GM23248 (cell line): ENCODE measurements at regions not wholly inside any gene's neighbourhood (a gene's known extent, or its start where the extent isn't known, plus 50 kb on each side); places are given as distances from the start of the nearest gene placed in this dataset.

Experiments
- DNase-seq: peaks from one replicate; pipeline ENCODE4 v3.0.0-alpha.2; 2015
- H2AFZ ChIP-seq: fragments of 200-600 bp; sonication (generic); 2 replicates; pipeline ENCODE4 v1.6.1; 2016; ENCODE audit warnings: antibody characterized with exemption
- H3F3A ChIP-seq: fragments of 200-600 bp; sonication (generic); 2 replicates; pipeline ENCODE4 v1.6.1; 2016; ENCODE audit warnings: mild to moderate bottlenecking, antibody characterized with exemption, mixed run types; ENCODE audit not compliant: insufficient read depth
- H3K27ac ChIP-seq: fragments of 200-600 bp; sonication (generic); 2 replicates; pipeline ENCODE4 v1.5.1; 2016; ENCODE audit warnings: mild to moderate bottlenecking
- H3K27me3 ChIP-seq: fragments of 200-600 bp; sonication (generic); replicated peaks from 2 replicates; pipeline ENCODE4 v1.6.1; 2016; ENCODE audit warnings: mild to moderate bottlenecking; ENCODE audit not compliant: insufficient read depth
- H3K36me3 ChIP-seq: fragments of 200-600 bp; sonication (generic); 2 replicates; pipeline ENCODE4 v1.6.1; 2016; ENCODE audit warnings: low read depth, mild to moderate bottlenecking
- H3K4me1 ChIP-seq: fragments of 200-600 bp; sonication (generic); 2 replicates; pipeline ENCODE4 v1.6.1; 2016; ENCODE audit warnings: mild to moderate bottlenecking; ENCODE audit not compliant: insufficient read depth
- H3K4me2 ChIP-seq: fragments of 200-600 bp; sonication (generic); one replicate; pipeline ENCODE4 v1.6.1; 2016; ENCODE audit warnings: mild to moderate bottlenecking; ENCODE audit not compliant: unreplicated experiment
- H3K4me3 ChIP-seq: fragments of 200-600 bp; sonication (generic); 2 replicates; pipeline ENCODE4 v1.5.1; 2016; ENCODE audit warnings: mild to moderate bottlenecking
- H3K79me2 ChIP-seq: fragments of 200-600 bp; sonication (generic); 2 replicates; pipeline ENCODE4 v1.6.1; 2016; ENCODE audit warnings: mild to moderate bottlenecking; ENCODE audit not compliant: insufficient read depth
- H3K9ac ChIP-seq: fragments of 200-600 bp; sonication (generic); 2 replicates; pipeline ENCODE4 v1.6.1; 2016; ENCODE audit warnings: mild to moderate bottlenecking
- H3K9me2 ChIP-seq: fragments of 200-600 bp; sonication (generic); 2 replicates; pipeline ENCODE4 v1.6.1; 2016; ENCODE audit warnings: mixed run types, mild to moderate bottlenecking, moderate library complexity; ENCODE audit not compliant: insufficient read depth
- H3K9me3 ChIP-seq: fragments of 200-600 bp; sonication (generic); one replicate; pipeline ENCODE4 v1.6.1; 2017; ENCODE audit warnings: low read depth
- H4K20me1 ChIP-seq: fragments of 200-600 bp; sonication (generic); 2 replicates; pipeline ENCODE4 v1.6.0; 2016; ENCODE audit not compliant: insufficient read depth
- EZH2 ChIP-seq: fragments of 200-600 bp; sonication (generic); IDR thresholded peaks from 2 replicates; pipeline ENCODE4 v1.6.1; 2018; ENCODE audit warnings: antibody characterized with exemption, mild to moderate bottlenecking; ENCODE audit not compliant: insufficient read depth, poor library complexity, severe bottlenecking
- EZH2phosphoT487 ChIP-seq: fragments of 200-600 bp; sonication (generic); IDR thresholded peaks from 2 replicates; pipeline ENCODE4 v1.6.1; 2018; ENCODE audit warnings: antibody characterized with exemption, moderate library complexity, mild to moderate bottlenecking, low read depth; ENCODE audit not compliant: insufficient read depth
- WGBS, 2 experiments: methylation state at CpG; one replicate each; pipeline ENCODE4 v1.1.6; 2015 to 2017; ENCODE audit warnings: low lambda C conversion rate in 2 of 2, low coverage in 1 of 2; ENCODE audit errors: missing lambda C conversion rate in 2 of 2; 5-methylcytosine and 5-hydroxymethylcytosine counted together
- in situ Hi-C: fragments of 300-500 bp; cut with MboI; formaldehyde crosslinking; loops from 2 replicates; pipeline ENCODE4 v1.15.0; 2020

- no peak overlapping the region for H3K4me3 ChIP-seq
- H3F3A ChIP-seq: no peaks in the 10 kb centered on the region
- H2AFZ ChIP-seq: no peak overlapping the region
- no peaks in the 10 kb centered on the region for H4K20me1 ChIP-seq
- H3K4me1 ChIP-seq: no peaks in the 10 kb centered on the region
- H3K9me3 ChIP-seq: no peaks in the 10 kb centered on the region
- WGBS, 2 experiments: 36 to 50% methylated on average over 8 of the region's 8 CpGs
- in situ Hi-C loops: no loop called here
- H3K4me2 ChIP-seq: no peak overlapping the region
- H3K27me3 ChIP-seq: 0 out of 2 replicates have a peak, but pooled peaks cover 5% of the 10 kb centered on the region
- no peak overlapping the region for H3K9ac ChIP-seq
- DNase-seq: no peak
- H3K9me2 ChIP-seq: no peaks in the 10 kb centered on the region
- TF ChIP-seq EZH2phosphoT487: no peak
- no peak for TF ChIP-seq EZH2
- no peaks in the 10 kb centered on the region for H3K79me2 ChIP-seq
- no peak overlapping the region for H3K27ac ChIP-seq
- no peaks in the 10 kb centered on the region for H3K36me3 ChIP-seq
Observed at GRCh38 chr10:124318811-124319210, 99.9 kb downstream of the OAT start.

- no peaks in the 10 kb centered on the region for H3K79me2 ChIP-seq
- H3K9ac ChIP-seq: no peak overlapping the region
- no peaks in the 10 kb centered on the region for H3K9me2 ChIP-seq
- in situ Hi-C loops: no loop called here
- H3K36me3 ChIP-seq: no peaks in the 10 kb centered on the region
- H3K4me3 ChIP-seq: no peak overlapping the region
- no peak overlapping the region for H3K4me2 ChIP-seq
- H3K9me3 ChIP-seq: no peaks in the 10 kb centered on the region
- no peaks in the 10 kb centered on the region for H3K4me1 ChIP-seq
- H3K27ac ChIP-seq: no peak overlapping the region
- H4K20me1 ChIP-seq: no peaks in the 10 kb centered on the region
- DNase-seq: no peak
- H2AFZ ChIP-seq: no peak overlapping the region
- 0 out of 2 replicates have a peak, but pooled peaks cover 5% of the 10 kb centered on the region for H3K27me3 ChIP-seq
- TF ChIP-seq EZH2phosphoT487: no peak
- no peak for TF ChIP-seq EZH2
- H3F3A ChIP-seq: no peaks in the 10 kb centered on the region
- 61 to 62% methylated on average over 15 of the region's 15 CpGs for WGBS, 2 experiments
Observed at GRCh38 chr10:124318076-124318475, 100.6 kb downstream of the OAT start.

- in situ Hi-C loops: no loop called here
- 21 to 29% methylated on average over 4 of the region's 4 CpGs for WGBS, 2 experiments
- no peaks in the 10 kb centered on the region for H3F3A ChIP-seq
Observed at GRCh38 chr10:124316326-124316725, 102.4 kb downstream of the OAT start.

GRCh38 chr10:124315591-124316270 is 103.0 kb downstream of the OAT start:
- Histone ChIP-seq H3K27me3 (0 out of 2 replicates have a peak, but pooled peaks cover 5% of the 10 kb centered on the region), H3K9me2 (no peaks in the 10 kb centered on the region), H3K4me1 (no peaks in the 10 kb centered on the region), H3K79me2 (no peaks in the 10 kb centered on the region), H3K27ac (no peak overlapping the region), H3K9ac (no peak overlapping the region), H3K9me3 (no peaks in the 10 kb centered on the region), H3F3A (no peaks in the 10 kb centered on the region), H3K36me3 (no peaks in the 10 kb centered on the region), H3K4me2 (no peak overlapping the region), H4K20me1 (no peaks in the 10 kb centered on the region), H2AFZ (no peak overlapping the region), H3K4me3 (no peak overlapping the region)
- in situ Hi-C loops: no loop called here
- 22% methylated on average over 6 of the region's 6 CpGs for WGBS, 2 experiments
- DNase-seq: no peak
- TF ChIP-seq EZH2phosphoT487: no peak
- no peak for TF ChIP-seq EZH2

More at GRCh38 chr10:124316326-124316725, 102.4 kb downstream of the OAT start:
- Histone ChIP-seq H3K4me2 (no peak overlapping the region), H3K79me2 (no peaks in the 10 kb centered on the region), H3K27ac (no peak overlapping the region), H3K27me3 (0 out of 2 replicates have a peak, but pooled peaks cover 5% of the 10 kb centered on the region), H2AFZ (no peak overlapping the region), H3K9ac (no peak overlapping the region), H3K9me3 (no peaks in the 10 kb centered on the region), H3K36me3 (no peaks in the 10 kb centered on the region), H4K20me1 (no peaks in the 10 kb centered on the region), H3K9me2 (no peaks in the 10 kb centered on the region), H3K4me3 (no peak overlapping the region), H3K4me1 (no peaks in the 10 kb centered on the region)
- no peak for DNase-seq
- TF ChIP-seq EZH2phosphoT487 (no peak), EZH2 (no peak)

- Histone ChIP-seq H3K9me2 (no peaks in the 10 kb centered on the region), H3K9ac (no peak overlapping the region), H3K36me3 (no peaks in the 10 kb centered on the region), H3K27me3 (peaks cover 10% of the 10 kb centered on the region; the same call in 1 of the 2 replicates), H3K79me2 (no peaks in the 10 kb centered on the region), H2AFZ (no peak overlapping the region), H3K4me1 (no peaks in the 10 kb centered on the region), H3K9me3 (no peaks in the 10 kb centered on the region), H3K4me2 (no peak overlapping the region), H3F3A (no peaks in the 10 kb centered on the region), H4K20me1 (no peaks in the 10 kb centered on the region), H3K4me3 (no peak overlapping the region), H3K27ac (no peak overlapping the region)
- in situ Hi-C loops: no loop called here
- WGBS, 2 experiments: 22 to 31% methylated on average over 4 of the region's 4 CpGs
- no peak for TF ChIP-seq EZH2phosphoT487
- no peak for DNase-seq
Observed at GRCh38 chr10:124313374-124313773, 105.3 kb downstream of the OAT start.
